Progenitor cell of endocrine pancreas (in vitro differentiated cells): ENCODE measurements at regions not wholly inside any gene's neighbourhood (a gene's known extent, or its start where the extent isn't known, plus 50 kb on each side); places are given as distances from the start of the nearest gene placed in this dataset.
"Not testable (repeated sequence)": the region's sequence is repeated elsewhere in the genome, so short reads cannot be mapped to it uniquely, and the experiment has no call there.

Experiments used
- DNase-seq: peaks from one replicate; pipeline ENCODE4 v3.0.0; 2021; ENCODE audit warnings: low spot score; ENCODE audit not compliant: unreplicated experiment
- H3K27ac Mint-ChIP-seq: 2 replicates; pipeline ENCODE4 v1.8.0; 2021; ENCODE audit warnings: mild to moderate bottlenecking, moderate library complexity, mixed read lengths
- H3K27me3 Mint-ChIP-seq: 2 replicates; pipeline ENCODE4 v1.8.0; 2021; ENCODE audit warnings: mixed read lengths
- H3K36me3 Mint-ChIP-seq: 2 replicates; pipeline ENCODE4 v1.8.0; 2022; ENCODE audit warnings: mixed read lengths; ENCODE audit not compliant: insufficient read depth
- H3K4me1 Mint-ChIP-seq: 2 replicates; pipeline ENCODE4 v1.8.0; 2021; ENCODE audit warnings: low read depth, mixed read lengths
- H3K4me3 Mint-ChIP-seq: 2 replicates; pipeline ENCODE4 v1.8.0; 2021; ENCODE audit warnings: low read depth, mild to moderate bottlenecking, moderate library complexity, mixed read lengths
- H3K9me3 Mint-ChIP-seq: 2 replicates; pipeline ENCODE4 v1.8.0; 2021; ENCODE audit warnings: low read depth, mixed read lengths
- TF ChIP-seq, protein P1 (sequence below): fragments of 200-600 bp; sonication (generic); IDR thresholded peaks from one replicate; pipeline ENCODE4 v1.5.0; 2021; ENCODE audit warnings: antibody characterized with exemption, mild to moderate bottlenecking; ENCODE audit not compliant: unreplicated experiment

GRCh38 chr6:119728220-119728750, 378.7 kb upstream of the MAN1A1 start:
- no peaks in the 10 kb centered on the region for H3K27me3 Mint-ChIP-seq
- TF ChIP-seq, protein P1, sequence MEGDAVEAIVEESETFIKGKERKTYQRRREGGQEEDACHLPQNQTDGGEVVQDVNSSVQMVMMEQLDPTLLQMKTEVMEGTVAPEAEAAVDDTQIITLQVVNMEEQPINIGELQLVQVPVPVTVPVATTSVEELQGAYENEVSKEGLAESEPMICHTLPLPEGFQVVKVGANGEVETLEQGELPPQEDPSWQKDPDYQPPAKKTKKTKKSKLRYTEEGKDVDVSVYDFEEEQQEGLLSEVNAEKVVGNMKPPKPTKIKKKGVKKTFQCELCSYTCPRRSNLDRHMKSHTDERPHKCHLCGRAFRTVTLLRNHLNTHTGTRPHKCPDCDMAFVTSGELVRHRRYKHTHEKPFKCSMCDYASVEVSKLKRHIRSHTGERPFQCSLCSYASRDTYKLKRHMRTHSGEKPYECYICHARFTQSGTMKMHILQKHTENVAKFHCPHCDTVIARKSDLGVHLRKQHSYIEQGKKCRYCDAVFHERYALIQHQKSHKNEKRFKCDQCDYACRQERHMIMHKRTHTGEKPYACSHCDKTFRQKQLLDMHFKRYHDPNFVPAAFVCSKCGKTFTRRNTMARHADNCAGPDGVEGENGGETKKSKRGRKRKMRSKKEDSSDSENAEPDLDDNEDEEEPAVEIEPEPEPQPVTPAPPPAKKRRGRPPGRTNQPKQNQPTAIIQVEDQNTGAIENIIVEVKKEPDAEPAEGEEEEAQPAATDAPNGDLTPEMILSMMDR, result no peak
- H3K36me3 Mint-ChIP-seq, result no peaks in the 10 kb centered on the region
- H3K9me3 Mint-ChIP-seq, result peaks cover 9% of the 10 kb centered on the region
- peaks cover 11% of the 10 kb centered on the region for H3K4me1 Mint-ChIP-seq
- H3K4me3 Mint-ChIP-seq, result no peak overlapping the region
- peak overlapping the region; percentile 3 for H3K27ac Mint-ChIP-seq
- no peak for DNase-seq

GRCh38 chr6:119727504-119728219, 378.1 kb upstream of the MAN1A1 start:
- TF ChIP-seq, protein P1, result peak; percentile 23
- Mint-ChIP-seq H3K27me3 (no peaks in the 10 kb centered on the region), H3K36me3 (no peaks in the 10 kb centered on the region), H3K4me3 (no peak overlapping the region), H3K4me1 (peaks cover 11% of the 10 kb centered on the region), H3K9me3 (peaks cover 16% of the 10 kb centered on the region), H3K27ac (peak overlapping the region; percentile 71)
- DNase-seq, result no peak

- not testable (repeated sequence) for H3K27ac Mint-ChIP-seq, H3K4me3 Mint-ChIP-seq, H3K27me3 Mint-ChIP-seq, DNase-seq, H3K36me3 Mint-ChIP-seq
- H3K4me1 Mint-ChIP-seq, result peaks cover 11% of the 10 kb centered on the region
- H3K9me3 Mint-ChIP-seq, result peaks cover 21% of the 10 kb centered on the region
These were observed 377.4 kb upstream of the MAN1A1 start for GRCh38 chr6:119726912-119727311.

DNA sequence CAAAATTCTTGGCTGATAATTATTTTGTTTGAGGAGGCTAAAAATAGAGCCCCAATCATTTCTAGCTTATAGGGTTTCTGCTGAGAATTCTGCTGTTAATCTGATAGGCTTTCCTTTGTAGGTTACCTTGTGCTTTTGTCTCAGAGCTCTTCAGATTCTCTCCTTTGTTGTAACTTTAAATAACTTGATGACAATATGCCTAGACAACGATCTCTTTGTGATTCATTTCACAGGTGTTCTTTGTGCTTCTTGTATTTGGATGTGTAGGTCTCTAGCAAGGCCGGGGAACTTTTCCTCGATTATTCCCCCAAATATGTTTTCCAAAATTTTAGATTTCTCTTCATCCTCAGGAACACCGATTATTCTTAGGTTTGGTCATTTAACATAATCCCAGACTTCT, 376.5 kb upstream of the MAN1A1 start:
- TF ChIP-seq, protein P1, result no peak
- H3K4me3 Mint-ChIP-seq, result no peak overlapping the region
- DNase-seq, result no peak
- H3K27ac Mint-ChIP-seq, result no peak overlapping the region
- no peaks in the 10 kb centered on the region for H3K36me3 Mint-ChIP-seq
- no peaks in the 10 kb centered on the region for H3K27me3 Mint-ChIP-seq
- H3K4me1 Mint-ChIP-seq, result peaks cover 11% of the 10 kb centered on the region
- H3K9me3 Mint-ChIP-seq, result peaks cover 21% of the 10 kb centered on the region

DNA sequence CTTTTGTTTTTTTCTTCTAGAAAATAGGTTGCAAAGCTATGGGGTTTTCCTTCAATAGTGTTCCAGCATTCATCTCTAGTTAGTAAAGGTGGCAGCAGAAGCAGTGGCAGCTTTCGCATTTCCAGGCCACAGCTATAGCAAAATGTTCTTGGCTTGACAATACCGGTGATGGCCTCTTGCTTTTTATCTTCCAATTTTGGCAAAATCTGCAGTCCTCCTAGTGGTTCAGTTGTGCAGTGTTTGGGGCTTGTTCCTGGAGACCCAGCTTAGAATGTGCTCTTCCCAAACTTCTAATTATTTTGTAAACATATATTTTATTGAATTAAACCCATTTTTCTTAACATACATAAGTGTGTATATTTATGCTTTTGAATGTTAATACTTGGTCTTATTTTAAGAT, 370.6 kb upstream of the MAN1A1 start:
- TF ChIP-seq, protein P1, result peak; percentile 38
- Mint-ChIP-seq H3K27ac (no peak overlapping the region), H3K4me3 (no peak overlapping the region), H3K9me3 (peaks cover 21% of the 10 kb centered on the region), H3K27me3 (peaks cover 3% of the 10 kb centered on the region), H3K4me1 (peaks cover 3% of the 10 kb centered on the region), H3K36me3 (no peaks in the 10 kb centered on the region)
- DNase-seq, result no peak

DNA sequence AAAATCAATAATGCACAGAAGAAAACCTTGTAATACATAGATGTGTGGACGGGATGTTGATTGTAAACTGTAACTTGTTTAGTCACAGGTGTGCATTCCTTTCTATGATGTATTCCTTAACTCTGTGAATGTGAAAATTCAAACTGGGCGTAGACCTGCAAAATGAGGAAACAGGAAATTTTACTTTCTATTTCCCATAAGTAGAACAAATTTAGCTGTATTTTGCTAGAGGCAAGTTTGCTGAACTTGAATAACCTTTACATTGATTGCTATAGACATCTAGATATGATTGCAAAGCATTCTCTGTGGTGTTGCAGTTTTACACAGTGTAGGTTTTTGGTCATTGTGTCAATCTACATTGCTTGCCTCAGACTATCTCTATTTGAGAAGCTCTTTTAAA, 368.4 kb upstream of the MAN1A1 start:
- Mint-ChIP-seq H3K9me3 (peaks cover 8% of the 10 kb centered on the region), H3K27ac (no peak overlapping the region), H3K4me3 (no peak overlapping the region), H3K36me3 (no peaks in the 10 kb centered on the region), H3K27me3 (peaks cover 3% of the 10 kb centered on the region), H3K4me1 (peaks cover 3% of the 10 kb centered on the region)
- no peak for DNase-seq
- TF ChIP-seq, protein P1, result no peak
